ENCODE measurements at regions not wholly inside any gene's neighbourhood (a gene's known extent, or its start where the extent isn't known, plus 50 kb on each side); places are given as distances from the start of the nearest gene placed in this dataset.
"Not testable (repeated sequence)": the region's sequence is repeated elsewhere in the genome, so short reads cannot be mapped to it uniquely, and the experiment has no call there.

GRCh38 chr16:13632504-13632903, 287.4 kb upstream of the ERCC4 start:
- DNase-seq: not testable (repeated sequence)

GRCh38 chr16:13633391-13633861, 286.5 kb upstream of the ERCC4 start:
- no peak for DNase-seq

GRCh38 chr16:13634253-13634652, 285.7 kb upstream of the ERCC4 start:
- no peak for DNase-seq

GRCh38 chr16:13634959-13635358, 285.0 kb upstream of the ERCC4 start:
- DNase-seq: no peak

GRCh38 chr16:13638218-13638617, 281.7 kb upstream of the ERCC4 start:
- no peak for DNase-seq

- DNase-seq: no peak
Measured at GRCh38 chr16:13643412-13643811, 276.5 kb upstream of the ERCC4 start.

- no peak for DNase-seq
Measured at GRCh38 chr16:13645601-13646245, 274.2 kb upstream of the ERCC4 start.

GRCh38 chr16:13660807-13661206, 259.1 kb upstream of the ERCC4 start:
- DNase-seq: no peak

- DNase-seq: no peak
Measured at GRCh38 chr16:13665876-13666275, 254.1 kb upstream of the ERCC4 start.

GRCh38 chr16:13672196-13672595, 247.8 kb upstream of the ERCC4 start:
- DNase-seq: no peak

- no peak for DNase-seq
Measured at GRCh38 chr16:13680021-13680889, 239.7 kb upstream of the ERCC4 start.

- DNase-seq: no peak
Measured at GRCh38 chr16:13684819-13685563, 235.0 kb upstream of the ERCC4 start.

GRCh38 chr16:13696017-13696416, 223.9 kb upstream of the ERCC4 start:
- no peak for DNase-seq

GRCh38 chr16:13697013-13697412, 222.9 kb upstream of the ERCC4 start:
- DNase-seq: no peak

GRCh38 chr16:13697568-13697967, 222.4 kb upstream of the ERCC4 start:
- no peak for DNase-seq

- DNase-seq: no peak
Measured at GRCh38 chr16:13702614-13703013, 217.3 kb upstream of the ERCC4 start.

- no peak for DNase-seq
Measured at GRCh38 chr16:13708347-13709120, 211.4 kb upstream of the ERCC4 start.

- no peak for DNase-seq
Measured at GRCh38 chr16:13718748-13719147, 201.2 kb upstream of the ERCC4 start.

GRCh38 chr16:13727943-13728342, 192.0 kb upstream of the ERCC4 start:
- no peak for DNase-seq

- DNase-seq: no peak
Measured at GRCh38 chr16:13733561-13733960, 186.4 kb upstream of the ERCC4 start.

GRCh38 chr16:13739621-13740373, 180.2 kb upstream of the ERCC4 start:
- not testable (repeated sequence) for DNase-seq

GRCh38 chr16:13742928-13743327, 177.0 kb upstream of the ERCC4 start:
- DNase-seq: no peak

Data from activated CD4-positive, alpha-beta T cell treated with anti-CD3 and anti-CD28 coated beads, Interleukin-10, Interleukin-2, amounts not matched to agents 100 ng/mL and 50 ng/mL, durations not matched to agents 16 hours and 8 hours (primary cell).